Uterus (tissue), 2 donors: ENCODE measurements at regions not wholly inside any gene's neighbourhood (a gene's known extent, or its start where the extent isn't known, plus 50 kb on each side); places are given as distances from the start of the nearest gene placed in this dataset.

ENCODE experiments used
- POLR2A ChIP-seq, 2 donors: fragments of 450-650 bp; IDR thresholded peaks; one replicate each; pipeline ENCODE4 v1.6.1; 2016; ENCODE audit warnings: antibody characterized with exemption in 2 of 2, mild to moderate bottlenecking in 1 of 2, moderate library complexity in 1 of 2
- TF ChIP-seq, protein P1 (sequence below), 4 experiments: fragments of 200-600 bp in 2 of 4; fragments of 450-650 bp in 2 of 4; sonication (generic) in 2 of 4; IDR thresholded peaks; one replicate each; pipeline ENCODE4 v1.5.1; 2016 to 2019; ENCODE audit warnings: antibody characterized with exemption in 4 of 4, mild to moderate bottlenecking in 2 of 4, moderate library complexity in 1 of 4

DNA sequence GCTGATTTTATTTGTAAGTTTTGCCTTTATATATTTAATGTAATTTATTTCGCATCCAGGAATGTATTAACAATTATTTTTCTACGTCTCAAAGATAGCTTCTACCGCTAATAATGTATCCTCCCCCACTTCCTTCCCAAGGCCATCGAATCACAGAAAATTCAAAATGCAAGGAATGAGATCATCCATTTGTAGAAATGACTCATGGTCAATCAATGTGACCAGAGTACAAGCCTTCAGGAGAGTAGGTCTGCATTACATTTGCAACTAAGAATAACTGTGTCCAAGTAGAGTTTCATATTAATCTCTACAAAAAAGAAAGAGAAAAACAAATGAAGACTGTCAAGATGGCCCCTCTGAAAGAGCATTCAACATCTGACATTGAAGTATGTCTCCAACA, 205.9 kb upstream of the PHF14 start:
- TF ChIP-seq, protein P1, sequence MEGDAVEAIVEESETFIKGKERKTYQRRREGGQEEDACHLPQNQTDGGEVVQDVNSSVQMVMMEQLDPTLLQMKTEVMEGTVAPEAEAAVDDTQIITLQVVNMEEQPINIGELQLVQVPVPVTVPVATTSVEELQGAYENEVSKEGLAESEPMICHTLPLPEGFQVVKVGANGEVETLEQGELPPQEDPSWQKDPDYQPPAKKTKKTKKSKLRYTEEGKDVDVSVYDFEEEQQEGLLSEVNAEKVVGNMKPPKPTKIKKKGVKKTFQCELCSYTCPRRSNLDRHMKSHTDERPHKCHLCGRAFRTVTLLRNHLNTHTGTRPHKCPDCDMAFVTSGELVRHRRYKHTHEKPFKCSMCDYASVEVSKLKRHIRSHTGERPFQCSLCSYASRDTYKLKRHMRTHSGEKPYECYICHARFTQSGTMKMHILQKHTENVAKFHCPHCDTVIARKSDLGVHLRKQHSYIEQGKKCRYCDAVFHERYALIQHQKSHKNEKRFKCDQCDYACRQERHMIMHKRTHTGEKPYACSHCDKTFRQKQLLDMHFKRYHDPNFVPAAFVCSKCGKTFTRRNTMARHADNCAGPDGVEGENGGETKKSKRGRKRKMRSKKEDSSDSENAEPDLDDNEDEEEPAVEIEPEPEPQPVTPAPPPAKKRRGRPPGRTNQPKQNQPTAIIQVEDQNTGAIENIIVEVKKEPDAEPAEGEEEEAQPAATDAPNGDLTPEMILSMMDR (IDR thresholded peaks at IDR 0.05) = no peak
- TF ChIP-seq POLR2A (IDR thresholded peaks at IDR 0.05) = no peak
